ENCODE measurements at regions not wholly inside any gene's neighbourhood (a gene's known extent, or its start where the extent isn't known, plus 50 kb on each side); places are given as distances from the start of the nearest gene placed in this dataset.
A peak's percentile ranks its signal among the peaks of the same experiment; 100 is the strongest.
"Not testable (repeated sequence)": the region's sequence is repeated elsewhere in the genome, so short reads cannot be mapped to it uniquely, and the experiment has no call there.

DNA sequence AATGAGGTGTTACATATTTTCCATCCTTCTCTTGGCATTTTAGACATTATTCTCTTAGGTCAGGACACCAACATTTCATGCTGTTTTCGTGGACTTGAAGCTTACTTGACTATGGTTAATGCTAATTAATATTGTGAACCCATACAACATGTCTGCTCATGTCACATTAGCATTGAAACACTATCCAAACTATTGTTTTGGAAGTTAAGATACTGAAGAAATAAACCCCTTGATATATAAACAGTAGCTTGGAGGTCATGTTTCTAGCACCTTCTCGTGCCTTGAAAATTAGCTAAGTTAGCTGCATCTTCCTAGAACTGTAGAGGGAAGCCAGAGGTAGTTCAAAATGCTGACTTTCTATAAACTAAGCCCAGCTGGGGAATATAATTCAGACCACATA lies 288.8 kb downstream of the LTN1 start:
- H3K27ac ChIP-seq = no peak overlapping the region
- no peak overlapping the region for H3K4me3 ChIP-seq
- ATAC-seq (replicated peaks in 6 of 8) = no peak
- no peaks in the 10 kb centered on the region for H3K4me1 ChIP-seq (replicated peaks in 1 of 2)
- 17 to 100% (median 60%) methylated on average over 1 to 2 of the region's 2 CpGs for WGBS, 10 experiments
- in situ Hi-C loops (cut with MboI; ENCODE audit: low pct_unique_long_range_greater_than_20kb in 2 of 9, low sequenced_read_pairs in 9 of 9, unreplicated experiment in 9 of 9) = no loop called here

DNA sequence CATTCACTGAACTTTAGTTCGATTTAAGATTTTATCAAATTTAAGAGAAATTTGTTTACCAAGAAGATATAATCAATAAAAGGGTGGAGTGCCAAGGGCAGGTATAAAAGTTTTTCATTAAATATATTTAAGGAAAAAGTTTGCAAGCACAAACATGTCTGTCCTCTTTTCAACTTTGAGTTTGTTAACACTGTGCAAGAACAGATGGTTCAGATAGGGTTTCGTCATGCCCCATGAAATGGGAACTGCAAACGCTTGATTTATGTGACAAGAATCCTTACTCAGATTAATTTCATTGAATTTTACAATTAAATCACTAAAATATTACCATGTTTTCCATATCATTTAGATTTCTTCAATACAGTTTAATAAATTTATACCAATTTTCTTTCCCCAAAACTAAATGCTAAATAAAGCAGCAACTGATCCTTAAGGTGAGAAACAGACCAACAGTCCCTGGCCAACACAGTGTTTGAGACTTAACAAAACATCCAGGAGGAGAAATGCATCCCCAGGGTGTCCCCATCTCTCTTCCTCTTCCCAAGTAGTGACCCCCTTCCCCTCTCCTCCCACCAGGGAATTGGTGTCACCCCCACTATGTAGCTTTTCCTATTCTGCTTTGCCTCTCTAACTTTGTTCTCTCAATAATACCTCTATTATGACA lies 292.9 kb downstream of the LTN1 start:
- ATAC-seq (replicated peaks in 6 of 8) = no peak
- in situ Hi-C loops (cut with MboI; ENCODE audit: low pct_unique_long_range_greater_than_20kb in 2 of 9, low sequenced_read_pairs in 9 of 9, unreplicated experiment in 9 of 9) = no loop called here
- 70 to 100% (median 88%) methylated on average over 2 to 3 of the region's 3 CpGs for WGBS, 10 experiments
- Histone ChIP-seq H3K4me1 (replicated peaks in 1 of 2) (no peaks in the 10 kb centered on the region), H3K4me3 (no peak overlapping the region), H3K27ac (no peak overlapping the region)

DNA sequence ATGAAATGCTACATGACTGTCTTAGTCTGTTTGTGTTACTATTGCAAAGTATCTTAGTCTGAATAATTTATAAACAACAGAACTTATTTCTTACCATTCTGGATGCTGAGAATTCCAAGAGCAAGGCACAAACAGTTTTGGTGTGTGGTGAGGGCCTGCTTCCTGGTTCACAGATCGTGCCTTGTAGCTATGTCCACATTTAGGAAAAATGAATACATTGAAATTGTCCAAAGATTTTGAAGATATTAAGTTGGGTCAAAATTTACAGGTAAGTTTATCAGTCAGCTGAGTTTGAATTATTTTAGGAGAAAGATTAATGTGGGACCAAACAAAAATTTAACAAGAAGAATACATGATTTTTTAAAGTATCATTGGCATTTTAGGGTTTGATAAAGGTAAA lies 293.5 kb downstream of the LTN1 start:
- in situ Hi-C loops (cut with MboI; ENCODE audit: low pct_unique_long_range_greater_than_20kb in 2 of 9, low sequenced_read_pairs in 9 of 9, unreplicated experiment in 9 of 9) = no loop called here
- Histone ChIP-seq H3K4me1 (replicated peaks in 1 of 2) (no peaks in the 10 kb centered on the region), H3K4me3 (no peak overlapping the region), H3K27ac (no peak overlapping the region)
- 20 to 75% (median 67%) methylated on average over 1 of the region's 1 CpG; no CpG with 5 or more reads in 1 of the 10 experiments for WGBS, 10 experiments
- ATAC-seq (replicated peaks in 6 of 8) = no peak

DNA sequence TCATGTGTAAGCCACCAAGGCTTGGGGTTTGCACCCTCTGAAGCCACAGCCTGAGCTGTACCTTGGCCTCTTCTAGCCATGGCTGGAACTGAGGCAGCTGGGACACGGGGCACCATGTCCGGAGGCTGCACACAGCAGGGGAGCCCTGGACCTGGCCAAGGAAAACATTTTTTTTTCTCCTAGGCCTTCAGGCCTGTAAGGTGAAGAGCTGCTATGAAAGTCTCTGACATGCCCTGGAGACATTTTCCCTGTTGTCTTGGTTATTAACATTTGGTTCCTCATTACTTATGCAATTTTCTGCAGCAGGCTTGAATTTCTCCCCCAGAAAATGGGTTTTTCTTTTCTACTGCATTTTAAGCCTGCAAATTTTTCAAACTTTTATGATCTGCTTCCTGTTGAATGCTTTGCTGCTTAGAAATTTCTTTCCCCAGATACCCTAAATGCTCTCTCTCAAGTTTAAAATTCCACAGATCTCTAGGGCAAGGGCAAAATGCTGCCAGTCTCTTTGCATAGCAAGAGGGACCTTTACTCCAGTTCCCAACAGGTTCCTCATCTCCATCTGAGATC lies 295.8 kb downstream of the LTN1 start:
- no peak overlapping the region for H3K27ac ChIP-seq
- in situ Hi-C loops (cut with MboI; ENCODE audit: low pct_unique_long_range_greater_than_20kb in 2 of 9, low sequenced_read_pairs in 9 of 9, unreplicated experiment in 9 of 9) = no loop called here
- peak in 3 of 8 experiments; percentile 71 to 74 (median 73) for ATAC-seq (replicated peaks in 6 of 8)
- WGBS, 10 experiments = 60 to 90% methylated on average over 1 to 2 of the region's 2 CpGs; no CpG with 5 or more reads in 8 of the 10 experiments
- H3K4me1 ChIP-seq (replicated peaks in 1 of 2) = no peaks in the 10 kb centered on the region
- H3K4me3 ChIP-seq = no peak overlapping the region

GRCh38 chr21:28693476-28693875 lies 299.2 kb downstream of the LTN1 start:
- Histone ChIP-seq H3K4me1 (replicated peaks in 1 of 2) (no peaks in the 10 kb centered on the region), H3K27ac (no peak overlapping the region), H3K4me3 (no peak overlapping the region)
- 60 to 100% (median 100%) methylated on average over 1 to 2 of the region's 2 CpGs; no CpG with 5 or more reads in 1 of the 10 experiments for WGBS, 10 experiments
- in situ Hi-C loops (cut with MboI; ENCODE audit: low pct_unique_long_range_greater_than_20kb in 2 of 9, low sequenced_read_pairs in 9 of 9, unreplicated experiment in 9 of 9) = no loop called here
- no peak for ATAC-seq (replicated peaks in 6 of 8)

GRCh38 chr21:28690196-28690595 lies 302.5 kb downstream of the LTN1 start:
- H3K4me3 ChIP-seq = no peak overlapping the region
- H3K4me1 ChIP-seq (replicated peaks in 1 of 2) = no peaks in the 10 kb centered on the region
- ATAC-seq (replicated peaks in 6 of 8) = no peak
- in situ Hi-C loops (cut with MboI; ENCODE audit: low pct_unique_long_range_greater_than_20kb in 2 of 9, low sequenced_read_pairs in 9 of 9, unreplicated experiment in 9 of 9) = no loop called here
- 50 to 100% (median 67%) methylated on average over 1 of the region's 1 CpG; no CpG with 5 or more reads in 3 of the 10 experiments for WGBS, 10 experiments
- H3K27ac ChIP-seq = no peak overlapping the region

- ATAC-seq (replicated peaks in 6 of 8) = no peak
- in situ Hi-C loops (cut with MboI; ENCODE audit: low pct_unique_long_range_greater_than_20kb in 2 of 9, low sequenced_read_pairs in 9 of 9, unreplicated experiment in 9 of 9) = no loop called here
- WGBS, 10 experiments = 50 to 100% (median 100%) methylated on average over 1 of the region's 1 CpG; no CpG with 5 or more reads in 2 of the 10 experiments
- Histone ChIP-seq H3K27ac (no peak overlapping the region), H3K4me3 (no peak overlapping the region), H3K4me1 (replicated peaks in 1 of 2) (no peaks in the 10 kb centered on the region)
Measured at GRCh38 chr21:28688381-28688780, 304.3 kb downstream of the LTN1 start.

- ATAC-seq (replicated peaks in 6 of 8) = no peak
- Histone ChIP-seq H3K4me3 (no peak overlapping the region), H3K4me1 (replicated peaks in 1 of 2) (no peaks in the 10 kb centered on the region), H3K27ac (no peak overlapping the region)
- WGBS, 10 experiments = 64 to 100% (median 91%) methylated on average over 1 of the region's 1 CpG; no CpG with 5 or more reads in 2 of the 10 experiments
- in situ Hi-C loops (cut with MboI; ENCODE audit: low pct_unique_long_range_greater_than_20kb in 2 of 9, low sequenced_read_pairs in 9 of 9, unreplicated experiment in 9 of 9) = no loop called here
Measured at GRCh38 chr21:28687586-28687985, 305.1 kb downstream of the LTN1 start.

DNA sequence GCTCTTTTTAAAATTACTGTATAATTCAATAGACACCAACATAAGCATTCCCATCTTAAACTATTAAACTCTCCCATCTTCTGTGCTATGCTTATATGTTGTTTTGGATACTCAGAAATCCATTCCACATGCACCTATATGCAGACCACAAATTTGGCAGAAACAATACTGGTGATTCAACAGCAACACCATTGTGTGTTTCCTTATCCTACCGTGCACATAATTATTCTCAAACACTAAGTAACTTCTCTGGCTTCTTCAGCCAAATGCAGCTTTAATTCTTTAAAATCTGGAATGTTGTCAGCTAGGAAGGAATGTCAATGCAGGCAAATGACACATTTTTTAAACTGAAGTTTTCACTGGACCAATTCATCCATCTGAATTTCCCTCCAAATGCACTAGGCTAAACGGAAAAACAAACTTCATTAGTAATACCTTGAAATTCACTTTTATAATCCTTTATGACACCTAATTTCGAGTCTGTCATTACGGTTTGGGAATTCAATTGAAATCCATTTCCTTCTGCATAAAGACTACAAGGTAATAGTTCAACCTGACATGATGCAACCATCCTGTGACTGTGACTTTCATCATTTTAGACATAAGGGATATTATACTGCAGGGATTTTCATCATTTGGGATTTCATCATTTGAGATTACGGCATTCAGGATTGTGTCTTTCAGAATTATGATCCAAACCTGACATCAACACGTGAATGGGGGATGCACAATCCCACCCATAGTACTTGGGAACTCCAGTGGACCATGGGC lies 308.5 kb downstream of the LTN1 start:
- in situ Hi-C loops (cut with MboI; ENCODE audit: low pct_unique_long_range_greater_than_20kb in 2 of 9, low sequenced_read_pairs in 9 of 9, unreplicated experiment in 9 of 9) = no loop called here

GRCh38 chr21:28682884-28683283 lies 309.8 kb downstream of the LTN1 start:
- H3K27ac ChIP-seq = not testable (repeated sequence)
- WGBS, 10 experiments = 60 to 100% (median 100%) methylated on average over 1 to 3 of the region's 3 CpGs; no CpG with 5 or more reads in 3 of the 10 experiments

More for the DNA sequence above, 308.5 kb downstream of the LTN1 start:
- 44 to 85% (median 73%) methylated on average over 3 to 6 of the region's 6 CpGs; no CpG with 5 or more reads in 1 of the 10 experiments for WGBS, 10 experiments
- no peak overlapping the region for H3K27ac ChIP-seq
- H3K4me3 ChIP-seq = no peak overlapping the region
- no peak for ATAC-seq (replicated peaks in 6 of 8)
- no peaks in the 10 kb centered on the region for H3K4me1 ChIP-seq (replicated peaks in 1 of 2)

GRCh38 chr21:28677096-28677495 lies 315.6 kb downstream of the LTN1 start:
- H3K4me3 ChIP-seq; H3K27ac ChIP-seq; ATAC-seq (replicated peaks in 6 of 8); in situ Hi-C loops (cut with MboI; ENCODE audit: low pct_unique_long_range_greater_than_20kb in 2 of 9, low sequenced_read_pairs in 9 of 9, unreplicated experiment in 9 of 9): not testable (repeated sequence)
- 72 to 100% (median 100%) methylated on average over 2 to 6 of the region's 13 CpGs; no CpG with 5 or more reads in 6 of the 10 experiments for WGBS, 10 experiments
- H3K4me1 ChIP-seq (replicated peaks in 1 of 2) = peaks cover 4 to 14% of the 10 kb centered on the region in 2 donors

More at GRCh38 chr21:28682884-28683283, 309.8 kb downstream of the LTN1 start:
- H3K4me1 ChIP-seq (replicated peaks in 1 of 2); H3K4me3 ChIP-seq; in situ Hi-C loops (cut with MboI; ENCODE audit: low pct_unique_long_range_greater_than_20kb in 2 of 9, low sequenced_read_pairs in 9 of 9, unreplicated experiment in 9 of 9); ATAC-seq (replicated peaks in 6 of 8): not testable (repeated sequence)

DNA sequence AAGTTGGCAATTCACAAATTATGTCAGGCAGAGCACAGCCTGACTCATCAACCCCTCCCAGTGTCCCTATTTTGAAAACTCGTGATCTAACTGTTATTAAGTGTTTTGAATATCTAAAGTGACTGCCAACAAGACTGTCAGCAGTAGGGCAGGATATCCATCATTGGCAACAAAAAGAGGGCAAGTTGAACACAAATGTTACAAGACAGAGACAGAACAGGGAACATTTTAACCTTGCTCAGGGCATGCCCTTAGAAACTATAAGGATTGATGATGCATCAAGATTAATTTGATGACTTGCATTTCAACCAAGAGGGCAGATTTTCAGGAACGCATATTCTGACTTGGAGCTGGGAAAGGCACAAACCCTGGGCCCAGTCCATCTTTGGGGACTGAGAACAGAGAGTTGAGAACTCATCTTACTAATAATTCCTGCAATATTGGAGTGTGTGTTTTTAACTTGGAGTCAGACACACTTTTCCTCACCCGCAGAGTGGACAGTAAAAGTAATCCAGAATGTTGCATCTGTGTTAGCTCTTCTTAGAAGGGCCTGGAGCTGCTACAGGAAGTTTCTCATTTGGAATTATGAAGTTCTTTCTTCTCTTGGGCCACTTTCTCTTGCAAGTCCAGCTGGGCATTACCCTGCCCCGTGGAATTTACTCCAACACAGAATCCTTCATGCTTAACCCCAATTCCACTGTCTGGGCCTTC lies 317.2 kb downstream of the LTN1 start:
- no peak overlapping the region for H3K27ac ChIP-seq
- in situ Hi-C loops (cut with MboI; ENCODE audit: low pct_unique_long_range_greater_than_20kb in 2 of 9, low sequenced_read_pairs in 9 of 9, unreplicated experiment in 9 of 9) = no loop called here
- peak; percentile 55 to 94 (median 90) for ATAC-seq (replicated peaks in 6 of 8)
- H3K4me1 ChIP-seq (replicated peaks in 1 of 2) = peaks cover 4 to 14% of the 10 kb centered on the region in 2 donors
- no peak overlapping the region for H3K4me3 ChIP-seq
- 0 to 80% (median 40%) methylated on average over 1 to 3 of the region's 4 CpGs; no CpG with 5 or more reads in 1 of the 10 experiments for WGBS, 10 experiments

GRCh38 chr21:28674763-28675162 lies 317.9 kb downstream of the LTN1 start:
- H3K27ac ChIP-seq = no peak overlapping the region
- no peak overlapping the region for H3K4me3 ChIP-seq
- peak in 5 of 8 experiments; percentile 20 to 70 (median 36) for ATAC-seq (replicated peaks in 6 of 8)
- WGBS, 10 experiments = 0 to 90% (median 58%) methylated on average over 1 to 2 of the region's 2 CpGs; no CpG with 5 or more reads in 3 of the 10 experiments
- in situ Hi-C loops (cut with MboI; ENCODE audit: low pct_unique_long_range_greater_than_20kb in 2 of 9, low sequenced_read_pairs in 9 of 9, unreplicated experiment in 9 of 9) = no loop called here
- peaks cover 4 to 14% of the 10 kb centered on the region in 2 donors for H3K4me1 ChIP-seq (replicated peaks in 1 of 2)

Measured in motor neuron (in vitro differentiated cells).